NOMO-1 treated with dmso at 0.1 percent for 144 hours (cell line): ENCODE measurements at regions not wholly inside any gene's neighbourhood (a gene's known extent, or its start where the extent isn't known, plus 50 kb on each side); places are given as distances from the start of the nearest gene placed in this dataset.

Experiments
- DNase-seq: peaks from one replicate; lab custom pipeline; 2025; ENCODE audit not compliant: unreplicated experiment; lab: John Stamatoyannopoulos, UW

DNA sequence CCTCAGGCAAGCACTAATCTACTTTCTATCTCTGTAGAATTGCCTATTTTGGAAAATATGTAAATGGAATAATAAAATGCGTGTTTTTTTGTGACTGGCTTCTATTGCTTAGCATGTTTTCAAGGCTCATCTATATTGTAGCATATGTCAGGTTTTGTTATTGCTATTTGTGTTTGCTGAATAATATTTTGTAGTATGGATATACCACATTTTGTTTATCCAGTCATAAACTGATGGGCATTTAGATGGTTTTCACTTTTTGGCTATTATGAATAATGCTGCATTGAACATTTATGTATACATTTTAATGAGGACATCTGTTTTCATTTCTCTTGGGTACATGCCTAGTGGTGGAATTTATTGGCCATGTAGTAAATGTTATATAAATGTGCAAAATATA lies 183.3 kb upstream of the ZP4 start:
- DNase-seq = no peak

DNA sequence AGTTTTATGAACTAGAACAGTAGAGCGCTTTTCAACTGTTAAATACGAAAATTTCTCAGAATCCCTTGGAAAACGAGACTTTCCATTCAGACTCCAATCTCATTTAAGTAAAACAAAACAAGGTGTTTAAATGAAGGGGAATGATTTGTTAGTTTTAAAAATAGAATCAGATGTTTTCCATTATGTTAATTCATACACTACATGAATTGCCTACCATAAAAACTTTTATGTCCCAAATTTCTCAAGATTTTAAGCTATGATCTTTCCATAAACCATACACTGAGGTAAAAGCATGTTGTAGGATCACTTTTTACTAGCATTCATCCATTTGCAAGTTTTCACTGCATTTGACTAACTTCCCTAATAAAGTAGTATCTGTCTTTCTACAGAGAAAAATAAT lies 180.3 kb upstream of the ZP4 start:
- DNase-seq = no peak

GRCh38 chr1:238063454-238063853 lies 172.7 kb upstream of the ZP4 start:
- no peak for DNase-seq

GRCh38 chr1:238061967-238062613 lies 171.4 kb upstream of the ZP4 start:
- DNase-seq = no peak

DNA sequence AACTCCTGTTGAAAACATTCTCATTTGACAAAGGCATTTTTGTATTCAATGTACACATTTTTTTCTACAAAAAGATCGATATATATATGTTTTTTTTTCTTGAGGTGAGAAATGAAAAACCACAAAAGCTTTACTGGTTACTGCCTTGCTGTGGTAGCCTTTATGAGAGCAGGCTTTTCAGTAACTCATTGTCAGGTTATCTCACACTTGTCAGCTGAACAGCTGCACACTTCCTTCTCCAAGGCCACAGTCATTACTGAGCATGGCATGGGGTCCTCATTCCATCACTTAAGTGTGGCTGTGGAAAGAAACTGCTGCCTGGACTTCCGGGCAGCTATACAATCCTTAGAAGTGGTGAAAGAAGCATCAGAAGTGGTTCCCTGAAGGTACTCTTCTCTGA lies 169.3 kb upstream of the ZP4 start:
- no peak for DNase-seq

GRCh38 chr1:238052496-238053266 lies 162.0 kb upstream of the ZP4 start:
- no peak for DNase-seq

DNA sequence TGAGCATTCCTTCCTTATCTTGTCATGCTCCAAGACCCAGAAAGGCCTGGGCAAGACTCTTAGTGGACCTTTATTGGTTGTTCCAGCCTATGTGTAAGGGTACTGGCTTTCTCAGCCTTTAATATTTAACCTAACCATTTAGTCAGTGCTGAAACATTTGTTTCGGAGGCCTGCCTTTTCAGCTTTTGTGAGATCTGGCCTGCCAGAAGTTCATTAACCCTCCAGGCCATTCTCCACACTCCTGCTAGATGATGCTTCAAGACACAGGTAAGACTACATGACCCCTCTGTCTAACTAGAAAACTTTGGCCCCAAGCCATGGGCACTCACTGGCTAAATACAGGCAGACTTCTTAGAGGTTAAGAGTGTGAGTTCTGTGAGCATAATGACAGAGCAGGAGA lies 138.4 kb upstream of the ZP4 start:
- no peak for DNase-seq

- DNase-seq = no peak
Measured at GRCh38 chr1:238027366-238027765, 136.6 kb upstream of the ZP4 start.

- DNase-seq = no peak
Measured at GRCh38 chr1:238023137-238023536, 132.4 kb upstream of the ZP4 start.

DNA sequence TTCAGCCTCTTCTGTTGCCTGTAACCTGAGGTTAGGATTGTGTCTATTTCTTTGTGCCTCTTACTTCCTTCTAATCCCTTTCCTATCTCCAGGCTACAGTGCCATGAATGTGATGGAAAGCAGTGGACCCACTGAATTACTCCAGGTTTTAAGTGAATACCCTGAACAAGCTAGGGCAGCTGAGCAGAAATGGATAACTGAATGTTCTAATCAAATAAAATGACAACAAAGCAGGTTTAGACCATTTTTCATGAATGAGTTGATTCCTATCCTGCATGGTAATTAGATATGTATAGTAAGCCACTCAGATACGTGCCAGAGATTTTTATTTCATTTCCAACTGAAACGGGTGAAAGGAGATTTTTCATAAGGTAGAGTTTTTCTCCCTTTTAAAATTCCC lies 127.5 kb upstream of the ZP4 start:
- no peak for DNase-seq

GRCh38 chr1:238006779-238007178 lies 116.1 kb upstream of the ZP4 start:
- DNase-seq = no peak

- no peak for DNase-seq
Measured at GRCh38 chr1:238005116-238005515, 114.4 kb upstream of the ZP4 start.

- no peak for DNase-seq
Measured at GRCh38 chr1:238001818-238002217, 111.1 kb upstream of the ZP4 start.

DNA sequence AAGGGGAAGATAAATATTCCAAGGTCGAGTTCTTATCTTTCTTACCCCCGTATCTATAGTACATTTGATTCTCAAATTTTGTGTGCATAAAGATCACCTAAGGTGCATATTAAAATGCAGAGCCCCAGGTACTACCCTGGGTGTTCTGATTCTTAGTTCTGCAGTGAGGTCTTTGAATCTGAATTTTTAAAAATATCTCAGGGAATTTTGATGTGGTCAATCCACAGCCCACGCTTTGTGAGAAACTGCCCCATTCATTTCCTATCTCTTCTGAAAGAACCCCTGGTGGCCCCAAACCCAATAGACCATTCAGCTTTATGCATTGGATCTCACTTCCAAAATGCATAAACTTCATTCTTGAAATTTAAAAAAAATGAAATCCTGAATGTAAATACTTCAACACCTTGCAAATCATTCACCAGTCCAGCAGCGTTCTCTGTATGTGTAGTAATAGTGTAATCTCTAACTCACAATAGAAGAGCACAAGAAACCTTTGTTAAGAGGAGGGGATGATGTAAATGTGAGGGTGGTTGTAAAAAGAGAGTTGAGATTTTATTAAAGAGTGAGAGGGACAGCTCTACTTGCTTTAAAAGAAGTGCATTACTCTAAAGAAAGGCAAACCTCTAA lies 108.8 kb upstream of the ZP4 start:
- DNase-seq = no peak

GRCh38 chr1:237998581-237998980 lies 107.9 kb upstream of the ZP4 start:
- DNase-seq = no peak

- no peak for DNase-seq
Measured at GRCh38 chr1:237983496-237983895, 92.8 kb upstream of the ZP4 start.

DNA sequence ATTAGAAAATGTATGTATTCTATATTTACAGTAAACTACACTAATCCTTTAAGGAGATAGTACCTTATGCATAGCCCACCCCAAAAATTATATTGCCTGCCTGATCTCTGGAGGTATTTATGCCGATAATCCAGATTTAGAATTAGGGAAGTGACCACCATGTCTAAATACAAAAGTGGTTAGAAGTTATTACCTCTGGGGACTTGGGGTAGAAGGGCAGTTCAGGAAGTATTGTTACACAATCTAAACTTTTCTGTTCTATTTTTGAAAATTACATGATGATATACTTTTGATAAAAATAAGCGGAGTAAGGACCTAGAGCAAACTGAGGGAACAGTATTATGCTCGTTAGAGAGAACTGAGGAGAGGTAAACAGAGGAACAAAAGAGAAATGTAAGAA lies 90.5 kb upstream of the ZP4 start:
- peak; percentile 70 for DNase-seq

DNA sequence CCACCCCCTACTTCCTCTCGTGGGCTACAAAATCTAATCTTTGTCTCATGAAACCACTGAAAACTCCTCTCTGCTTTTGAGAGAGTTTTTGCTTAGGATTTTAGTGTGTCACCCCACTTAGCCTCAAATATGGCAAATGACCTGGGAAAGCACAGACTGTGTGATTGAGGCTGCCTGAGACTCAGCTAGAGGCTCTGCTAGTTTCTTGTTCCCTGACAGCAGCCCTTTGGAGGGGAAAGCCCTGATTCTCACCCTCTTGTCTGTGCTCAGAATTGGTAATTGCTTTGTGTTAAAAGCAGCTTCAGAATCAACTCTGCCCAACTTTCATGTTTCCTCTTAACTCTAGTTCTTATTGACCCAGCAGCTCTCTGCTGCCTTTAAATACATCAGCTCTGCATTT lies 85.6 kb upstream of the ZP4 start:
- no peak for DNase-seq

DNA sequence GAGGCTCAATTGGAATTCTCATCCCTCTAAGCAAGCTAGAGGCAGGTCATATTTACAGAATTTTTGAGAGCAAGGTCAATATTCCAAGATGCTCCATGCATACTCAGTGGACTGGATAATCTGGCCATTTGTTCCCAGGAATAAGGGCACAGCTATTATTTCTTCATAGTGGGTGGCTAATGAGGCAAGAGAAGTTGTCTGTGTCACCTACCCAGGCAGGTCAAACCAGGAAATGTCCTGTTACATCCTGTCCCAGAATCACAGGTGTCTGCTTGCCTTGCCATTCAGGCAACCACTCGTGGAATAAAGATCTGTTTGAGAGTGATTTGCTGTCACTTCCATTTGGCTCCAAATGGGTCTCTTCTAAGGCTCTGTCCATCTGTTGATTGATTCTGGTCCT lies 85.2 kb upstream of the ZP4 start:
- DNase-seq = no peak

- DNase-seq = peak; percentile 69
Measured at GRCh38 chr1:237975376-237975775, 84.7 kb upstream of the ZP4 start.

DNA sequence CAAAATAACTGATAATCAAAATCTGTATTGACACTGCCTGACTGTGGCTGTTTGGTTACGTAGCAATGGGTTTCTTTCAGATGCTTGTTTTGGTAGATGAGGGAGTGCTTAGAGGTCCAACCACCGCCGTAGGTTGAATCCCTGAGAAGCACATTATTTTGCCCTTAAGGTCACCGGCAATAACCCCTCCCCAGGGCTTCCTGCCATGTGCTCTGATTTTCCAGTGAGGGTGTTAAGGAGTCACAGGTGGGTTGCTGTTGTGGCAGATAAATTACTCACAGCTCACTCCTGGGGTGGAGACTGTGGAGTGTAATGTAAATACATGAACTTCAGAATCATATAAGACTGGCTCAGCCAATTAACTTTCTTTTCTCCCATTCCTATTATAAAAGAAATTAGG lies 81.5 kb upstream of the ZP4 start:
- DNase-seq = no peak

GRCh38 chr1:237962985-237963384 lies 72.3 kb upstream of the ZP4 start:
- DNase-seq = no peak
